NCI-H2029 treated with DMSO at 0.1 percent for 48 hours (cell line): ENCODE measurements at regions not wholly inside any gene's neighbourhood (a gene's known extent, or its start where the extent isn't known, plus 50 kb on each side); places are given as distances from the start of the nearest gene placed in this dataset.
"Not testable (repeated sequence)": the region's sequence is repeated elsewhere in the genome, so short reads cannot be mapped to it uniquely, and the experiment has no call there.

Experiments used
- DNase-seq: peaks from one replicate; lab custom pipeline; 2025; lab: John Stamatoyannopoulos, UW

DNA sequence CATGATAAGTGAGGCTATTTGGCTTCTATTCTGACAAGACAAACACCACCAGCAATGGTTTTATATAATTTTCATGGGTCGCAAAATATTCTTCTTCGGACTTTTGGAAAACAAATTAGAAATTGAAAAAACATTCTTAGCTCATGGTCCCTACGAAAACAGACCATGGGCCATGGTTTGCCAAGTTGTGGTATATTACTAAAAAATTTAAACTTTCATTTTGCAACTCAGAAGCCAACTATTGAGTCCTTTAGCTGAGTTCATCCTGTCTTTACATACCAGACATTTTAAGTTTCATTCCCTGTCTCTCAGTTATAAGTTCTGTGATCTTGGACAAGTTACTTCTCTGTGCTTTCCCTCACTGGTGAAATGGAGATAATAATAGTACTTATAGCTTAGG lies 198.1 kb downstream of the CSNK1G3 start:
- no peak for DNase-seq

DNA sequence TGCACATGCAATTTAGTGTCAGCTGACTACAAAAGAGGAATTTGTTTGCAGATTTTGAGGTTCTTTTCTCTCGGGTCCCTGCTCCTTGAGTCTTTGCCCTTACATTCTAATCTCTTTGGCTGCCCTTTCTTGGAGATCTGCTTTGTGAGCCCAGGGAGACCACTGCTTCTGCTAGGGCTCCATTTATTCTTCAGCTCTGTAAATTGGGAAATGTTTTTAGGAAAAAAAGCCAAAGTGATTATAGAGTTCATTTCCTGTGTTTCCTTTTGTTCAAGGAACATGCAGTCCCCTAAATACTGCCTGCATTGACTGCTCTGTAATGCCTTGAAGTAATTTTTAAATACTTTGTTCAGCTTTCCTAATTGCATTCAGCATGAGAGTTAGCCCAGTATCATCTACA lies 197.4 kb downstream of the CSNK1G3 start:
- DNase-seq, result no peak

DNA sequence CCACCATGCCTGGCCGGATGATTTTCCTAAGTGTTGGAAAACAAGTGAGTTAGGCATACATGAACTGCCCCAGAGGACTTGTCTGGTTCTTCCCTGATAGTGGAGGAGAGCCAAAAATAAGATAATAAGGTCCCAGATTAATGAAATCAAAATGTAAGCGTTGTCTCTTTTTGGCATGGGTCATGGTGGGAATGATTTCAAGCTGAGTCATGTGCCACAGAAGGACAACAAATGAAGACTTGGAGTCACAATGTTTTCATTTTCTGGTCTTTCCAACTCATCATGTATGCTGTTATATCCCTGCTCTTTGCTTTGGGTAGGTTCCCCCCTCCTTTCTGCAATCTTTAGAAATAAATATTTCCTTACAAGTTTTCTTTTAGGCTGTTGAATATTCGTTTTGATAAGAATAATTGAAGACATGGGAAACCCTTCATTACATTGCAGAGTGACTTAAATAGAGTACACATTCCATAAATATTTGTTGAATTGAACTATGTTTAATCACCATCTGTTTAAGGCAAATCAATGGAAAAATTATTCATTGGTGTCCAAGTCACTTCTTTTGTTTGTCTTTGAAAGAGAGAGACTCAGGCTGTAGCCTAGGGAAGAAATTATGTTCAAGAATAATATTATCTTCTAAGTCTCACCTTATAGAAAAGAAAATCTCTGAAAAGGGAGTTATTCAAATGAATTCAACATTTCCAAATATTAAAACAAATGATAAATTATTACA lies 196.3 kb downstream of the CSNK1G3 start:
- no peak for DNase-seq

DNA sequence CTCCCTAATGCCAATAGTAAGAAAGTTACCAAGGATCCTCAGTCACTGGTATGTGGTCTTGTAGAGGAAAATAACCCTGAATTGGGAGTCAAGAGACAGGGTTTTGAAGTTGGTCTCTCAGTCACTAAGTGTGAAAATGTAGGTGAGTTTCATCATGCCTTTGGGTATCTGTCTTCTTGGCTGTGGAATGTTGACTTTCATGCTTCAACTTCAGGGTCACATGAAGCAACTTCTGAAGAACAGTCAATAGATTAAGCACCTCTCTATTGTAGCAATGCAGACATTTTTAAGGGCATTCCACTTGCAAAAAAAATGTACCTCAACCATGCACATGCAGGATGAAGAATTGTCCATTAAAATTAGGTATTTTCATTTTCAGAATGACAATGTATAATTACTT lies 194.6 kb downstream of the CSNK1G3 start:
- DNase-seq, result no peak

DNA sequence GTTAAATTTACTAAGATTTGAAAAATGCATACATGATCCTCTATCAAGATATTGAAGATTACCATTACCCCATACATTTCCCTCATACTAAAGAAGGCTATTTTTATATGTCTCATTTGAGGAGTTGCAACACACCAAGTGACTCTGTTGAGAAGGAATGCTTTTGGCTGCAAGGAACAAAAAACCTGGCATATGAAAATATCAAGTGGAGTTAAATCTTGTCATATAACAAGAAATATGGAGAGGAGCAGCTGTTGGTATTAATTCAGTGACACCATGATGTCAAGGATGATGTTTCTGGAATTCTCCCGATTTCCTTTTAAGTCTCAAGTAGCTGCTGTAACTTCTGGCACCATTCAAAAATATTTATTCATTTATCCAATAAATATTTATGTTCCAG lies 193.8 kb downstream of the CSNK1G3 start:
- no peak for DNase-seq

DNA sequence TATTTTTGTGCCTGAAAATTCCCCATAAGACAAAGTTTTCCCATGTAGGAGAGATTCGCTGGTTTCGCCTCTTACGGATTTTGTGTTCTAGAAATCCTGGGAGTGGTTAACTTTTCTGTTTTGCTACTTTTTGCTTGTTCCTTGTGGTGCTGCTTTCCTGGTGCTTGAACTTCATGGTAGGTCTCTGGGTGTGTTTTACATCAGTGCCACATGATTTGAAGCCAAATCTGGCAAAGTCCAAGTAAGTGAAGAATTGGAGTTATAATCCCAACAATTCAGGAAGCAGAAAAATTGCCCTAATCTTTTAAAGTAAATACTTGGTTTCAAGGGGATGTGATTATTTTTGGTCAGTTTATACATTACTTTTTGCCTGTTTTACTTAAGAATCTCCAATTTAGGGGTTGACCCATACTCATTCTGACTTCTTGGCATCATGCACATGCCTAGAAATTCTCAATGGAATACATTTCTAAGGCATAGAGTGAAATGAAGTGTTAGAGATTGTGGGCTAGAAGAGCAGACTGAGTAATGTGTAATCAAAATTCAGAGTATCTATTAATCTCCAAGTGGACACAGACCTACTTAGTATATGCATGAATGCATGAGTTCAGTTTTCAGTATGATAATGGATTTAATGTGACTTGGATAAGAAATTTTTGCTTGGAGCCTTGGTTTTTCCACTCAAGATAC lies 189.7 kb downstream of the CSNK1G3 start:
- DNase-seq, result no peak

DNA sequence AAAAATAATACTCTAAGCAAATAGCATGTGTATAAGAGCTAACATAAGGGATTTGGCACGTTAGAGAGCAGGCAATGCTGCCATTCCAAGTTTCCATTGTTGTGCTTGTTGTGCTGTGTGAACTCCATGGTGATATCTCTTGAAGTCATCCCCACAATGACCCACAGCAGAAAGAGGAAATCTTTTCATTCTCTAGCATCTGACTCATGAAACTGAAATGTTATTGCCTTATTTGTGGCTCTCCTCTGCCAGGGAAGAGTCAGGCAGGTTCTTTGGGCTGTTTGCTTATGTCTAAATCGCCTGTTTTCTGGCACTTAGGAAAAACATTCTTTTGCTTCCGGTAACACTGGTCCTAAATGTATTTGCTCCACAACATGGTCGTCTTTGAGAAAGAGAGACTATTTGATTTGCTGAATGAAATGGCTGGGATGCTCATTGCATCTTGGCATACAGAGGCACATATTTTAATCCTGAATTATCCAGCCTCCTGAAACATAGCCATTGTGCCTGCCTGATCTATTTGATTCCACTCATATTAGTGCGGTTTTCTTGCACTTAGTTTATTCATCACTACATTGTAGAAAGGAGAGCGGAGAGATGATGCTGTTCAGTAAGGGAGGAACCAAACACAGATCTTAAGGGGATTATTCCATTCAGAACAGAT lies 188.8 kb downstream of the CSNK1G3 start:
- DNase-seq, result no peak

DNA sequence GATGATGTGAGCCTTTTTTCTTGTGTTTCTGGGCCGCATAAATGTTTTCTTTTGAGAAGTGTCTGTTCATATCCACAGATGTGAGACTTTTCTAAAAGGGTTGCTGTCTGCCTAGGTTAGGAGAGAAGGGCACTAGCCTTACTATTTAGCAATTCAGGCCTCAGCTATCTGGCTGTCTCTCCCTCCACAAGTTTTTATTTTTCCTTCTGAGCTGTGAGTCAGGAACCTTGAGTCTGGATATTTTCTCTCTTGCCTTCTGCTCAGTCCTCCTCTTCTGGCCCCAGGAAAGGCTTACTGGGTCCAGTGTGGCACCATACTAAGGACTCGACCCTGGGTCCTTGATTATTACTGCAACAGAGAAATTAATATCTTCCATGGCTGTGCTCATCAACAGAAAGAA lies 187.6 kb downstream of the CSNK1G3 start:
- DNase-seq, result no peak

DNA sequence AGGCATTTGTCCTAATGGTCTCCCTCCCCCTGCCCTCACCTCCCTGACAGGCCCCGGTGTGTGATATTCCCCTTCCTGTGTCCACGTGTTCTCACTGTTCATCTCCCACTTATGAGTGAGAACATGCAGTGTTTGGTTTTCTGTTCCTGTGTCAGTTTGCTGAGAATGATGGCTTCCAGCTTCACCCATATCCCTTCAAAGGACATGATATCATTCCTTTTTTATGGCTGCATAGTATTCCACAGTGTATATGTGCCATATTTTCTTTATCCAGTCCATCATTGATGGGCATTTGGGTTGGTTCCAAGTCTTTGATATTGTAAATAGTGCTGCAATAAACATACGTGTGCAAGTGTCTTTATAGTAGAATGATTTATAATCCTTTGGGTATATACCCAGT lies 187.0 kb downstream of the CSNK1G3 start:
- DNase-seq, result not testable (repeated sequence)

DNA sequence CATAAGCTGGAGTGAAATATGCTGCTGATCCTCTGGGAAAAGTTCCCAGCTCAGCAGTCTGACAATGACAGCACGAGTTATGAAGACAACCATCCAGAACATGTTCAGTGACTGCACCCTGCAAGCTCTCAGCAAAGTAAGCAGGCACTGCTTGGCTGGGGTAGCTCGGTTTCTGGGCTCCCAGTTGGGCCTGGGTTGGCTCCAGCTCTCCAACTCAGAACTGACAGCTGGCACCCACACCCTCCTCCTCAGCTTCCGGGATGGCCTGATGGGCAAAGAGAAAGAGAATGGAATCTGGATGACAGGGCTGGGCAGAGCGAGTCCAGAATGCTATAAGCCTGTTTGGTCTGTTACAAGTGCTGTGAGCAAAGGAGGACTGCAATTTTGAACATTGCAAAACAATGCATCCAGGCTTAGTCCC lies 185.0 kb downstream of the CSNK1G3 start:
- no peak for DNase-seq

DNA sequence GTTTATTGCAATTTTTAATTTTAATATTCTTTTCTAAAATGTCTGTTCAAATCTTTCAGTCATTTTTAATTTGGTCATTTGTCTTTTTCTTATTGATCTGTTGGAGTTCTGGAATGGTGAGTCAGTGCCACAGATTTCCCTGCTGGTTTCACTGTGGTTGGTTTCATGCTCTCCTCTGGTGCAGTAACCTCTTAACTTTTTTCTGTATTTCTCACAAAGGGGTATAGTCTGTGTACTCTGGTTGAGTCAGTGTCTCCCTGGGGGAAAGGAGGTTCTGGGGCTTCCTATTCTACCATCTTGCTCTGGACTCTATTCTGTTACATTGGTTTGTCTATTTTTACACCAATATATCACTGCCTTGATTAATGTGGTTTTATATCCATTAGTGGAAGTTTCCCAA lies 178.8 kb downstream of the CSNK1G3 start:
- no peak for DNase-seq

DNA sequence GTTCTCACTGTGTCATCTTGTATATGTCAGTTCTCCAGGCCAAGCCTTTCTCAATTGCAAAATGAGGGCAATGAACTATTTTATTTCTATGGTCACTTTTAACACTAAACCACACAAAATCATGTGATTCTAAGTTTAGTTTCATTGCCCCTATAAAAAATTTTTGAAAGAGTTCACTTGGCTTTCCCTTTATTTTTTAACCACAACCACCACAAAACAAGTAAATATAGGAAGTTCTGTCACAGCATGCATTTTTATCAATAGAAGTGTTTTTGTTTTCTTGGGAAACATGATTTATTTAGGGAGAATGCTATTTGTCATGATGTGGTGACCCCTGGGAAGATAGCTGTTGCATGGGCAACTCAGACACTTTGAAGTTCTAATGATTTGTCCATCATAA lies 169.1 kb downstream of the CSNK1G3 start:
- no peak for DNase-seq

DNA sequence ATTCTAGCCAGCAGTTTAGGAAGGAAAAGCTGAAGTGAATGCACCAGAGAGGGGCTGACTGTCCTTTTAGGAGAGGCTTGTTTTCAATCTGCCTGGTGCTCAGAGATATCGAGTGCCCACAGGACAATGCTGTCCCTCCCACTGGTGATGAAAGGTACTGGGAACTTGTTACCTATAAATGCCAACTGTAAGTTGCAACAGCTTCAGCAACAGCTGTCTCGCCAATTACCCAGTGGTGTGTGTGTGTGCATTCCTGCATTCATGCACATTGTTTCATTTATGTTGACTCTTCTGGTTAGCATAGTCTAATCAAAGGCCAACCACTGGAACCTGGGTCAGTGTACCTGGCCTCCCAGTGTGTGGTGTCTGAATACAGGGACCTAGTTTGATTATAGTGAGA lies 161.1 kb downstream of the CSNK1G3 start:
- no peak for DNase-seq

DNA sequence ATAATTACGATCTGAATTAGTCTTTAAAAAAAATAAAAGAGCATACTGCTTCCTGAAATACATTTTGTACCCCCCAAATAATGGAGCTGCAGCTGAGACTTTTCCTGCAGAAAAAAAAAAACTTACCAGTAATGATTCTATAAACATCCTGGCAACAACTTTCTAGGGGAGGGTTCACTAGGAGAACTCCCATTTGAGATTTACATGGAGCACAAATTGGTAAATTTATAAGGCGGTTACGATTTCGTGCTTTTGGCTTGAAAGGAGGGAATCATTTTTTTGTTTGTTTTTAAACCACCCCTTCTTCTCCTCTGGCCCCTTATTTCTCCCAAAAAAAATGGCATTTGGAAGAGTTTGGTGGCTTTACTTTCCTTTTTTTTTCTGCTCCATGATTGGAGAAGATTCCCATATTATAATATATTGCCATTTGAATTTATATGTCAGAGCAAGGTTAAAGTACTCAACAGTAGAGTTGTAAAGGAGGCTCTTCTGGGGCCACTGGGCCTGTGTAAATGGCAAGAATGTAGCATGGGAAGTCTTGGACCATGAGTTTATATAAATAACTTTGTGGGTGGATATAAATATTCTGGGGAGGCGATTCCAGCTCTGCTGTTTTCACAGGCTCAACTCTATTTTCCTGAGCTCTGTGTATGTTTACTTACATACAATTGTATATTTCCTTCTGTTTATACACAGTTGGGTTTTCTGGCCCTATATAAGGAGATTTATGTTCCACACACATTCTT lies 159.9 kb downstream of the CSNK1G3 start:
- DNase-seq, result no peak

DNA sequence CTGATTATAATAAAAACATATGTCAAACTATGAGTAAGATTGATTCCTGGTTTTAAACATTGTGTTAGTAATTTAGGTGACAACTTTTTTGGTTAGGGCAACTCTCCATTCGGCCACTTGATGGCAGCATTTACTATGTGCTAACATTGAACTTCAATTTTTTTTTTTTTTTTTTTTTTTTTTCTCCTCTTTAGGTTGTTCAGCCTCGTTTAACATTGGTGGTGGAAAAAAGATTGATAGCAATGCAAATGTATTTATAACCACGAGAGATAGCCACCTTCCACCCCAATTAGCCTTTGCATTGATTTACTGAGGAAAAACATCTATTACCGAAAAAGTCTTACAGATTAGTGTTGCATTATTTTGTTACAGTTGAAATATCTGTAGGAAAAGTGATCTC lies 159.1 kb downstream of the CSNK1G3 start:
- DNase-seq, result peak; percentile 64
